GM23338 (cell line): ENCODE measurements at regions not wholly inside any gene's neighbourhood (a gene's known extent, or its start where the extent isn't known, plus 50 kb on each side); places are given as distances from the start of the nearest gene placed in this dataset.

ENCODE experiments used
- ATAC-seq: fragments of 200-7000 bp; cut with Tn5 transposase; 3 replicates; pipeline ENCODE4 v1.9.1; 2020
- DNase-seq: peaks from one replicate; pipeline ENCODE4 v3.0.0-alpha.2; 2015; ENCODE audit warnings: low spot score
- H2AFZ ChIP-seq: fragments of 200-600 bp; sonication (generic); 2 replicates; pipeline ENCODE4 v1.8.0; 2016; ENCODE audit warnings: antibody characterized with exemption, mild to moderate bottlenecking, moderate library complexity
- H3F3A ChIP-seq: fragments of 200-600 bp; sonication (generic); replicated peaks from 2 replicates; pipeline ENCODE4 v1.8.0; 2017; ENCODE audit warnings: antibody characterized with exemption, mixed run types, low read depth
- H3K27ac ChIP-seq: fragments of 200-600 bp; sonication (generic); 2 replicates; pipeline ENCODE4 v1.6.1; 2016; ENCODE audit warnings: low read depth
- H3K27me3 ChIP-seq: fragments of 200-600 bp; sonication (generic); 2 replicates; pipeline ENCODE4 v1.8.0; 2016; ENCODE audit warnings: mild to moderate bottlenecking, mixed run types, moderate library complexity; ENCODE audit not compliant: insufficient read depth
- H3K36me3 ChIP-seq: fragments of 200-600 bp; sonication (generic); 2 replicates; pipeline ENCODE4 v1.8.0; 2016; ENCODE audit warnings: mild to moderate bottlenecking; ENCODE audit not compliant: insufficient read depth
- H3K4me1 ChIP-seq: fragments of 200-600 bp; sonication (generic); 2 replicates; pipeline ENCODE4 v1.8.0; 2016; ENCODE audit warnings: mild to moderate bottlenecking, moderate library complexity; ENCODE audit not compliant: insufficient read depth
- H3K4me2 ChIP-seq: fragments of 200-600 bp; sonication (generic); 2 replicates; pipeline ENCODE4 v1.7.1; 2017; ENCODE audit warnings: mixed run types
- H3K4me3 ChIP-seq: fragments of 200-600 bp; sonication (generic); 2 replicates; pipeline ENCODE4 v1.6.1; 2016; ENCODE audit warnings: mixed run types
- H3K79me2 ChIP-seq: fragments of 200-600 bp; sonication (generic); replicated peaks from 2 replicates; pipeline ENCODE4 v1.8.0; 2017; ENCODE audit warnings: mild to moderate bottlenecking; ENCODE audit not compliant: insufficient read depth
- H3K9me2 ChIP-seq: fragments of 200-600 bp; sonication (generic); 2 replicates; pipeline ENCODE4 v1.8.0; 2017; ENCODE audit not compliant: insufficient read depth
- H4K20me1 ChIP-seq: fragments of 200-600 bp; sonication (generic); replicated peaks from 2 replicates; pipeline ENCODE4 v1.8.0; 2017; ENCODE audit warnings: mild to moderate bottlenecking; ENCODE audit not compliant: insufficient read depth
- H3K27ac Mint-ChIP-seq: 2 replicates; pipeline ENCODE4 v1.8.0; 2020; ENCODE audit warnings: inconsistent platforms, mild to moderate bottlenecking, moderate library complexity, mixed read lengths
- H3K27me3 Mint-ChIP-seq: 3 replicates; pipeline ENCODE4 v1.8.0; 2022; ENCODE audit warnings: low read depth, mild to moderate bottlenecking, moderate library complexity, mixed read lengths, inconsistent platforms; ENCODE audit not compliant: insufficient read depth, poor library complexity
- H3K36me3 Mint-ChIP-seq: 3 replicates; pipeline ENCODE4 v1.8.0; 2021; ENCODE audit warnings: low read depth, mild to moderate bottlenecking, inconsistent platforms, moderate library complexity, mixed read lengths
- H3K4me1 Mint-ChIP-seq: 3 replicates; pipeline ENCODE4 v1.8.0; 2020; ENCODE audit warnings: mild to moderate bottlenecking, inconsistent platforms, mixed read lengths
- H3K4me3 Mint-ChIP-seq: 3 replicates; pipeline ENCODE4 v1.8.0; 2021; ENCODE audit warnings: moderate library complexity, mild to moderate bottlenecking, inconsistent platforms, mixed read lengths
- H3K9me3 Mint-ChIP-seq: 3 replicates; pipeline ENCODE4 v1.8.0; 2020; ENCODE audit warnings: moderate library complexity, mild to moderate bottlenecking, inconsistent platforms, mixed read lengths
- CREB1 ChIP-seq: fragments of 250-450 bp; sonication (Bioruptor Pico); IDR thresholded peaks from 2 replicates; pipeline ENCODE4 v1.5.0; 2020; ENCODE audit warnings: low read depth, mild to moderate bottlenecking, moderate library complexity
- CTCF ChIP-seq, 2 experiments: fragments of 200-600 bp in 1 of 2; sonication (generic) in 1 of 2; conservative IDR thresholded peaks; 2 replicates each; pipeline versions ENCODE4 v1.5.1 to v1.6.1; 2016 to 2017; ENCODE audit warnings: antibody characterized with exemption in 2 of 2, low read depth in 2 of 2, mild to moderate bottlenecking in 2 of 2, moderate library complexity in 1 of 2
- ETS1 ChIP-seq: IDR thresholded peaks from 2 replicates; pipeline ENCODE4 v1.6.1; 2016; ENCODE audit warnings: antibody characterized with exemption
- EZH2 ChIP-seq: fragments of 200-600 bp; sonication (generic); IDR thresholded peaks from one replicate; pipeline ENCODE4 v1.8.0; 2017; ENCODE audit warnings: antibody characterized with exemption, mild to moderate bottlenecking, low read depth; ENCODE audit not compliant: unreplicated experiment
- EZH2phosphoT487 ChIP-seq: fragments of 200-600 bp; sonication (generic); IDR thresholded peaks from one replicate; pipeline ENCODE4 v1.8.1; 2018; ENCODE audit warnings: antibody characterized with exemption; ENCODE audit not compliant: unreplicated experiment
- JUNB ChIP-seq: IDR thresholded peaks from one replicate; pipeline ENCODE4 v1.6.1; 2016; ENCODE audit warnings: antibody characterized with exemption; ENCODE audit not compliant: unreplicated experiment
- NANOG ChIP-seq: IDR thresholded peaks from 2 replicates; pipeline ENCODE4 v1.6.1; 2016; ENCODE audit warnings: antibody characterized with exemption, borderline replicate concordance
- POLR2AphosphoS5 ChIP-seq: IDR thresholded peaks from 2 replicates; pipeline ENCODE4 v1.6.1; 2016; ENCODE audit warnings: antibody characterized with exemption, low read depth
- REST ChIP-seq: IDR thresholded peaks from one replicate; pipeline ENCODE4 v1.6.1; 2018; ENCODE audit warnings: antibody characterized with exemption; ENCODE audit not compliant: unreplicated experiment
- STAT1 ChIP-seq: IDR thresholded peaks from one replicate; pipeline ENCODE4 v1.6.1; 2016; ENCODE audit warnings: antibody characterized with exemption; ENCODE audit not compliant: unreplicated experiment
- ZNF114 ChIP-seq: fragments of 250-450 bp; sonication (Bioruptor Pico); IDR thresholded peaks from 2 replicates; pipeline ENCODE4 v1.5.0; 2020; ENCODE audit warnings: mild to moderate bottlenecking, moderate library complexity
- ZNF331 ChIP-seq: fragments of 250-450 bp; sonication (Bioruptor Pico); IDR thresholded peaks from 2 replicates; pipeline ENCODE4 v1.5.0; 2020; ENCODE audit warnings: low read depth, mild to moderate bottlenecking, moderate library complexity
- ZNF462 ChIP-seq: fragments of 250-450 bp; sonication (Bioruptor Pico); IDR thresholded peaks from 2 replicates; pipeline ENCODE4 v1.5.0; 2020; ENCODE audit warnings: mild to moderate bottlenecking, moderate library complexity

- no peak for ATAC-seq
- H2AFZ ChIP-seq, result no peak overlapping the region
- no peaks in the 10 kb centered on the region for H3K4me1 ChIP-seq
- H3K27me3 Mint-ChIP-seq, result no peaks in the 10 kb centered on the region
- H3K27ac ChIP-seq, result no peak overlapping the region
- H3K27me3 ChIP-seq, result no peaks in the 10 kb centered on the region
- peaks cover 13% of the 10 kb centered on the region; the same call in 1 of the 2 replicates for H3K9me2 ChIP-seq
- H3K79me2 ChIP-seq, result no peaks in the 10 kb centered on the region
- H3K4me1 Mint-ChIP-seq, result no peaks in the 10 kb centered on the region
- no peak for DNase-seq
- no peak overlapping the region for H3K4me2 ChIP-seq
- peaks cover 4% of the 10 kb centered on the region; the same call in 1 of the 3 replicates for H3K36me3 Mint-ChIP-seq
- no peak overlapping the region for H3K4me3 ChIP-seq
- no peak for TF ChIP-seq CREB1 (CRISPR knock-in tag)
- TF ChIP-seq JUNB, result no peak
- TF ChIP-seq ETS1, result no peak
- no peak for TF ChIP-seq CTCF (conservative IDR thresholded peaks at IDR 0.05; ENCODE audit: low read depth in 2 of 2)
- TF ChIP-seq ZNF462 (CRISPR knock-in tag), result no peak
- no peak for TF ChIP-seq EZH2phosphoT487
- no peak for TF ChIP-seq ZNF331
- TF ChIP-seq EZH2, result no peak
- no peak for TF ChIP-seq STAT1
- no peak for TF ChIP-seq ZNF114 (CRISPR knock-in tag)
- TF ChIP-seq POLR2AphosphoS5, result no peak
- TF ChIP-seq NANOG, result no peak
- TF ChIP-seq REST, result no peak
- no peaks in the 10 kb centered on the region; the same call in none of the 3 replicates for H3K9me3 Mint-ChIP-seq
- H3K4me3 Mint-ChIP-seq, result no peak overlapping the region
- no peaks in the 10 kb centered on the region for H4K20me1 ChIP-seq
- H3K36me3 ChIP-seq, result no peaks in the 10 kb centered on the region
- no peaks in the 10 kb centered on the region for H3F3A ChIP-seq
- H3K27ac Mint-ChIP-seq, result no peak overlapping the region
These were observed 1004.9 kb upstream of the NCAM2 start for GRCh38 chr21:19993268-19993667.
